COLO829 (cell line): ENCODE measurements at regions not wholly inside any gene's neighbourhood (a gene's known extent, or its start where the extent isn't known, plus 50 kb on each side); places are given as distances from the start of the nearest gene placed in this dataset.

Experiments used
- DNase-seq: peaks from one replicate; pipeline ENCODE4 v3.0.0; 2012; ENCODE audit warnings: low spot score

GRCh38 chr11:122172352-122173073, 56.5 kb upstream of the BLID start:
- DNase-seq: no peak

GRCh38 chr11:122170815-122171475, 54.9 kb upstream of the BLID start:
- DNase-seq: no peak

- no peak for DNase-seq
Measured at GRCh38 chr11:122168218-122168617, 52.2 kb upstream of the BLID start.

GRCh38 chr11:122167100-122167499, 51.1 kb upstream of the BLID start:
- peak; percentile 62 for DNase-seq

GRCh38 chr11:122165607-122166371, 49.8 kb upstream of the BLID start:
- no peak for DNase-seq
